ENCODE measurements at regions not wholly inside any gene's neighbourhood (a gene's known extent, or its start where the extent isn't known, plus 50 kb on each side); places are given as distances from the start of the nearest gene placed in this dataset.

DNA sequence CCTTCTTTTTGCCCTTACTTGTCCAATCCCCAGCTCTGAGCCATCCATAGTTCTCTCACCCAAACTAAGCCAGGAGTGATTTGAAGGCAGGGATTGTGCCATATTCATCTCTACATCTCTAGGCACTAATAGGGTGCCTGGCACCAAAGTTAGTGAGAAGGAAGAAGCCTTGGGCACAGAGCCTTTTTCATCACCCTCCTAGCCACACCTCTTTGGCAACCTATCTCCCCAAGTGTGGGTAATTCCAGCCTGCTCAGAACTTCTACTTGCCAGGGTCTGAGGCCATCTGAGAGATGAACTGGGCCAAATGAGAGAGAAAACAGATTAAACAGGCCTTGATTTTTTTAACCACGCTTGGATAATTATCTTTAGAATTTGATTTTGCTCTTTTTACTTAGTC is 61.3 kb downstream of the PHLDA1 start:
- TF ChIP-seq, protein P1, sequence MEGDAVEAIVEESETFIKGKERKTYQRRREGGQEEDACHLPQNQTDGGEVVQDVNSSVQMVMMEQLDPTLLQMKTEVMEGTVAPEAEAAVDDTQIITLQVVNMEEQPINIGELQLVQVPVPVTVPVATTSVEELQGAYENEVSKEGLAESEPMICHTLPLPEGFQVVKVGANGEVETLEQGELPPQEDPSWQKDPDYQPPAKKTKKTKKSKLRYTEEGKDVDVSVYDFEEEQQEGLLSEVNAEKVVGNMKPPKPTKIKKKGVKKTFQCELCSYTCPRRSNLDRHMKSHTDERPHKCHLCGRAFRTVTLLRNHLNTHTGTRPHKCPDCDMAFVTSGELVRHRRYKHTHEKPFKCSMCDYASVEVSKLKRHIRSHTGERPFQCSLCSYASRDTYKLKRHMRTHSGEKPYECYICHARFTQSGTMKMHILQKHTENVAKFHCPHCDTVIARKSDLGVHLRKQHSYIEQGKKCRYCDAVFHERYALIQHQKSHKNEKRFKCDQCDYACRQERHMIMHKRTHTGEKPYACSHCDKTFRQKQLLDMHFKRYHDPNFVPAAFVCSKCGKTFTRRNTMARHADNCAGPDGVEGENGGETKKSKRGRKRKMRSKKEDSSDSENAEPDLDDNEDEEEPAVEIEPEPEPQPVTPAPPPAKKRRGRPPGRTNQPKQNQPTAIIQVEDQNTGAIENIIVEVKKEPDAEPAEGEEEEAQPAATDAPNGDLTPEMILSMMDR (IDR thresholded peaks at IDR 0.05) = no peak
- TF ChIP-seq POLR2A (IDR thresholded peaks at IDR 0.05) = no peak

All from body of pancreas (tissue), 4 donors.